IMR-90 (cell line): ENCODE measurements at regions not wholly inside any gene's neighbourhood (a gene's known extent, or its start where the extent isn't known, plus 50 kb on each side); places are given as distances from the start of the nearest gene placed in this dataset.

ENCODE experiments used
- BHLHE40 ChIP-seq: fragments of 150-350 bp; IDR thresholded peaks from 2 replicates; pipeline ENCODE4 v1.6.1; 2016; ENCODE audit warnings: mild to moderate bottlenecking, low read depth, low read length
- CEBPB ChIP-seq: IDR thresholded peaks from 2 replicates; pipeline ENCODE4 v1.6.1; 2012; ENCODE audit warnings: low read depth, low read length, improper control_type of control experiment
- CHD1 ChIP-seq: IDR thresholded peaks from 2 replicates; pipeline ENCODE4 v1.6.1; 2012; ENCODE audit warnings: low read depth, low read length, improper control_type of control experiment
- FOS ChIP-seq: fragments of 150-350 bp; IDR thresholded peaks from 2 replicates; pipeline ENCODE4 v1.6.1; 2016; ENCODE audit warnings: low read depth, low read length
- MAFK ChIP-seq: IDR thresholded peaks from 2 replicates; pipeline ENCODE4 v1.6.1; 2012; ENCODE audit warnings: low read depth, low read length, improper control_type of control experiment
- MAZ ChIP-seq: IDR thresholded peaks from 2 replicates; pipeline ENCODE4 v1.6.1; 2012; ENCODE audit warnings: low read depth, mild to moderate bottlenecking, low read length, improper control_type of control experiment, moderate library complexity, borderline replicate concordance
- POLR2A ChIP-seq: IDR thresholded peaks from 2 replicates; pipeline ENCODE4 v1.6.1; 2012; ENCODE audit warnings: mild to moderate bottlenecking, low read depth, low read length
- RAD21 ChIP-seq: IDR thresholded peaks from 2 replicates; pipeline ENCODE4 v1.6.1; 2012; ENCODE audit warnings: low read length, improper control_type of control experiment
- RCOR1 ChIP-seq: IDR thresholded peaks from 2 replicates; pipeline ENCODE4 v1.6.1; 2012; ENCODE audit warnings: mild to moderate bottlenecking, low read length, improper control_type of control experiment; ENCODE audit not compliant: insufficient replicate concordance
- RFX5 ChIP-seq: IDR thresholded peaks from 2 replicates; pipeline ENCODE4 v1.8.0; 2012; ENCODE audit warnings: low read depth, mild to moderate bottlenecking, low read length, moderate library complexity
- TF ChIP-seq, protein P1 (sequence below): conservative IDR thresholded peaks from 2 replicates; pipeline ENCODE4 v1.5.1; 2012; ENCODE audit warnings: mild to moderate bottlenecking, low read depth, low read length, improper control_type of control experiment
- TF ChIP-seq, protein P2 (sequence below): fragments of 150-350 bp; IDR thresholded peaks from 2 replicates; pipeline ENCODE4 v1.6.1; 2017; ENCODE audit warnings: mild to moderate bottlenecking, antibody characterized with exemption, low read length, low read depth
- TF ChIP-seq, protein P3 (sequence below): fragments of 150-350 bp; IDR thresholded peaks from 2 replicates; pipeline ENCODE4 v1.6.1; 2016; ENCODE audit warnings: low read depth, mild to moderate bottlenecking, low read length, moderate library complexity, borderline replicate concordance

DNA sequence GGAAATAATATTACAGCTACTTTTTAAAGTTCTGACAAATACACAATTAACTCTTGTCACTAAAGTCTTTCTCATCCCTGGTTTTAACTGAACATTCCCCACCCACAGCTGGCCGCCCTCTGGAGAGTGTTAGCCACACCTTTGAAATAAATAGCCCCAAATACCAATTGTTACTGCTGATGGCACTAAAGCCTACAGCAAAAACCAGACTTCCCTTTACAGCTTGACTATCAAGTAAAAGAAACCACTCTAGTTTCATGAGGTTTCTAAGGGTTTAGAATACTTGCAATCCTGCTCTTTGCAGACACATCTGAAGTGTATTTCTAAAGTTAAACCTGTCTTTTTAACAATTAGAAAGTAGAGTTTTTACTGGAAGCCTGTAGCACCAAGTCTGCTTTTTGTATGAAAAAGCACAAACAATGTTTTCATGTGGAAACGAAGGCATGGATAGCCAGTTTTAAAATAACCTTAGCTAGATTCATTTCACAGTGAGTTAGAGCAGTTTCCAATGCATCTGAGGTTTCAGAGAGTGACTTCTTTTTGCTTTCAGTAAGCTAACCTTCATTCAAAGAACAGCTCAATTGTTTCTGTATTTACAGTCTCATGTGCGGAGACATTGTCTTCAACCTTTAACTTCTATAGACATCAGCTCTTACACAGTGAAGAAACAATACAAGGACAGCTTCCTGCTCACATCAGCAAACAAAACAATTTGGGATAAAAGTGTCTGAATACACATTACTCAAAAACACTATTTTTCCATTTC lies 164.8 kb upstream of the VEGFC start:
- TF ChIP-seq, protein P1, sequence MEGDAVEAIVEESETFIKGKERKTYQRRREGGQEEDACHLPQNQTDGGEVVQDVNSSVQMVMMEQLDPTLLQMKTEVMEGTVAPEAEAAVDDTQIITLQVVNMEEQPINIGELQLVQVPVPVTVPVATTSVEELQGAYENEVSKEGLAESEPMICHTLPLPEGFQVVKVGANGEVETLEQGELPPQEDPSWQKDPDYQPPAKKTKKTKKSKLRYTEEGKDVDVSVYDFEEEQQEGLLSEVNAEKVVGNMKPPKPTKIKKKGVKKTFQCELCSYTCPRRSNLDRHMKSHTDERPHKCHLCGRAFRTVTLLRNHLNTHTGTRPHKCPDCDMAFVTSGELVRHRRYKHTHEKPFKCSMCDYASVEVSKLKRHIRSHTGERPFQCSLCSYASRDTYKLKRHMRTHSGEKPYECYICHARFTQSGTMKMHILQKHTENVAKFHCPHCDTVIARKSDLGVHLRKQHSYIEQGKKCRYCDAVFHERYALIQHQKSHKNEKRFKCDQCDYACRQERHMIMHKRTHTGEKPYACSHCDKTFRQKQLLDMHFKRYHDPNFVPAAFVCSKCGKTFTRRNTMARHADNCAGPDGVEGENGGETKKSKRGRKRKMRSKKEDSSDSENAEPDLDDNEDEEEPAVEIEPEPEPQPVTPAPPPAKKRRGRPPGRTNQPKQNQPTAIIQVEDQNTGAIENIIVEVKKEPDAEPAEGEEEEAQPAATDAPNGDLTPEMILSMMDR = no peak
- TF ChIP-seq, protein P2, sequence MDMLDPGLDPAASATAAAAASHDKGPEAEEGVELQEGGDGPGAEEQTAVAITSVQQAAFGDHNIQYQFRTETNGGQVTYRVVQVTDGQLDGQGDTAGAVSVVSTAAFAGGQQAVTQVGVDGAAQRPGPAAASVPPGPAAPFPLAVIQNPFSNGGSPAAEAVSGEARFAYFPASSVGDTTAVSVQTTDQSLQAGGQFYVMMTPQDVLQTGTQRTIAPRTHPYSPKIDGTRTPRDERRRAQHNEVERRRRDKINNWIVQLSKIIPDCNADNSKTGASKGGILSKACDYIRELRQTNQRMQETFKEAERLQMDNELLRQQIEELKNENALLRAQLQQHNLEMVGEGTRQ = no peak
- no peak for TF ChIP-seq FOS
- TF ChIP-seq RFX5 = no peak
- TF ChIP-seq POLR2A = no peak
- TF ChIP-seq RCOR1 = no peak
- TF ChIP-seq MAZ = no peak
- TF ChIP-seq CHD1 = no peak
- TF ChIP-seq MAFK = no peak
- TF ChIP-seq RAD21 = no peak
- TF ChIP-seq, protein P3, sequence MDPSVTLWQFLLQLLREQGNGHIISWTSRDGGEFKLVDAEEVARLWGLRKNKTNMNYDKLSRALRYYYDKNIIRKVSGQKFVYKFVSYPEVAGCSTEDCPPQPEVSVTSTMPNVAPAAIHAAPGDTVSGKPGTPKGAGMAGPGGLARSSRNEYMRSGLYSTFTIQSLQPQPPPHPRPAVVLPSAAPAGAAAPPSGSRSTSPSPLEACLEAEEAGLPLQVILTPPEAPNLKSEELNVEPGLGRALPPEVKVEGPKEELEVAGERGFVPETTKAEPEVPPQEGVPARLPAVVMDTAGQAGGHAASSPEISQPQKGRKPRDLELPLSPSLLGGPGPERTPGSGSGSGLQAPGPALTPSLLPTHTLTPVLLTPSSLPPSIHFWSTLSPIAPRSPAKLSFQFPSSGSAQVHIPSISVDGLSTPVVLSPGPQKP = no peak
- no peak for TF ChIP-seq BHLHE40
- no peak for TF ChIP-seq CEBPB
